NOMO-1 treated with DMSO at 0.1 percent for 48 hours (cell line): ENCODE measurements at regions not wholly inside any gene's neighbourhood (a gene's known extent, or its start where the extent isn't known, plus 50 kb on each side); places are given as distances from the start of the nearest gene placed in this dataset.

Experiments used
- DNase-seq: peaks from one replicate; lab custom pipeline; 2025; ENCODE audit not compliant: unreplicated experiment; lab: John Stamatoyannopoulos, UW

DNA sequence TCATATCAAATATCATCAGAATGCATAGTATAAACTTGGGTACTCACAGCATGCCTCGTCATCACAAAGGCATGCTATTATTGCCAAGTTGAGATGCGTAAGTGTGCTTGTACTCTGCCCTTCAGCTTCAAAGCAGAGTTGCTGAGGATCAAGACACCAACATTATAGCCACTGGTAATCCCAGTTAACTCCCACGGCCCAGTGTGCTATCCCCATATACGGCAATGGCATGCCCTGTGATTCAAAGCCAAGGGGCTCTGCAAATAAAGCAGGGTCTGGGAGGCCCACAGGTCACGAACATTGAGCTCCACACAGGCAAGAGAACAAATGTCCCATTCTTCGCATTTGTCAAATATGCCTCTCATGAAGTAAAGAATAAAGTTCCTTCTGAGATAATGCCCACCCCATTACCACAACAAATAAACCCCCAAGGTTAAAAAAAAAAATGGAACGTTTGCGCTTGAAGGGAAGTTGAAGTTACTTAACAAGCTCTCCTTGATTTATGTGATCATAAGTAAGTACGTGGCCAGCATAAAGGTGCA, 298.1 kb upstream of the NECTIN3 start:
- no peak for DNase-seq

GRCh38 chr3:110774496-110775265, 296.9 kb upstream of the NECTIN3 start:
- no peak for DNase-seq

GRCh38 chr3:110779581-110779980, 292.0 kb upstream of the NECTIN3 start:
- DNase-seq: no peak

DNA sequence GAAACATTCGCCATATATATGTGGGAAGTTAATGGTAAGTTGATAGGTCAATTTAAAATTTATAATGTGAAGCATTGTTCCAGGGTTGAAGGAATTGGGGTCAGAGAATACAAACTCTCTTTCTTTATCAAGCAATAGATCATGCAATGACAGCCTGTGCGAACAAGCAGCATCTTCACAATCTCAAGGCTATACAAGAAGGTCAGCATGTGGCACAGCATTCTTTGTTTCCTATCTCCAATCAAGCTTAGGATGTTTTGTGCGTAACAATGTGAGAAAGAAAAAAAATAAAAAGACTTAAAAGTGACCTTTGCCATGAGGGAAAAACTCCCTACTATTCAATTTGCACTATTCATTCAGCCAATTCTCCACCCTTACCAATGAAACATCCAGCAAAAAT, 288.1 kb upstream of the NECTIN3 start:
- DNase-seq: no peak

DNA sequence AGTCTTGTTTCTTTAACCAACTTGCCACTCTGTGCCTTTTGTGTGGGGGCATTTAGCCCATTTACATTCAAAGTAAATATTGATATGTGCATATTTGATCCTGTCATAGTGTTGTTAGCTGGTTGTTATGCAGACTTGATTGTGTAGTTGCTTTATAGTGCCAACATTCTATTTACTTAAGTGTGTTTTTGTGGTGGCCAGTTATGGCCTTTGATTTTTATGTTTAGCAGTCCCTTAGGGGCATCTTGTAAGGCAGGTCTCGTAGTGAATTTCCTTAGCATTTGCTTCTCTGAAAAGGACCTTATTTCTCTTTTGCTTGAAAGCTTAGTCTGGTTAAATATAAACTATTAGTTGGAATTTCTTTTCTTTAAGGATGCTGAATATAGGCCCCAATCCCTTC, 282.8 kb upstream of the NECTIN3 start:
- no peak for DNase-seq

- no peak for DNase-seq
Observed at GRCh38 chr3:110789315-110789714, 282.3 kb upstream of the NECTIN3 start.

- DNase-seq: no peak
Observed at GRCh38 chr3:110790631-110791030, 281.0 kb upstream of the NECTIN3 start.

- DNase-seq: no peak
Observed at GRCh38 chr3:110791995-110792686, 279.5 kb upstream of the NECTIN3 start.

GRCh38 chr3:110793611-110794010, 278.0 kb upstream of the NECTIN3 start:
- DNase-seq: no peak

- no peak for DNase-seq
Observed at GRCh38 chr3:110795163-110795562, 276.5 kb upstream of the NECTIN3 start.

DNA sequence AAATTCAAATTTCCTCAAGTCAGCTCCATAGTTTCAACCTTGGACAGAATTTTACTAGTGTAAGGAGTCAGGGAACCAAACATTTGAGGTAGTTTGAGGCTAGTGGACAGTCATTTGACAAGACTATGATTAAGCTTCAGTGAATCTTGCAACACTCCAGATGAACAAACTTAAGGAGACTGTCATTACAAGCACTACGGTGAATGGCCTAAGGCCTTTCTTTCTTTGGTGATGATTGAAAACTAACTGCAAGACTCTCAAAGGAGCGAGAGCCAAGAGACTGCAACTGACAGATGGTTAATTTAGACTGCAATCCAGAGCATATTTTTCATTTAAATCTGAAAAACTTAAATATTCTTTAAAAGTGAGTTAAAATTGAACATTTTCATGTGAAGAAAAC, 272.3 kb upstream of the NECTIN3 start:
- no peak for DNase-seq

DNA sequence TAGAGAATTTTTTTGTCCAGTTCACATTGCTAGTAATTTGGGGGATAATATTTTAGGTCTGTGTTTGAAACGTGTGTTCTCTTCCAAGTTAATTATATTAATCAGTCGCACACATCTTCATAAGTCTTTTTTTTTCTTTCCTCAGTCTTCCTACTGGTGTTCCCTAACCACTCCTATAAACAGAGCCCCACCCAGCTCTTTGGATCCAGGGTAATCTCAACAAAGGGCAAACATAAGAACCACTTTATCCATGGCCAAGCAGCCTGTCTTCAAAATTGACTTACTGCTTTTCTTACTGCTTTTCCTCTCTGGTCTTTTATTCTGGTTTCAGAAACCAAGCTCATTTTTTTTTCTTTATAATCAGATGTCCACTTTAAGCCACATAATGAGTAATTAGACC, 266.8 kb upstream of the NECTIN3 start:
- no peak for DNase-seq

DNA sequence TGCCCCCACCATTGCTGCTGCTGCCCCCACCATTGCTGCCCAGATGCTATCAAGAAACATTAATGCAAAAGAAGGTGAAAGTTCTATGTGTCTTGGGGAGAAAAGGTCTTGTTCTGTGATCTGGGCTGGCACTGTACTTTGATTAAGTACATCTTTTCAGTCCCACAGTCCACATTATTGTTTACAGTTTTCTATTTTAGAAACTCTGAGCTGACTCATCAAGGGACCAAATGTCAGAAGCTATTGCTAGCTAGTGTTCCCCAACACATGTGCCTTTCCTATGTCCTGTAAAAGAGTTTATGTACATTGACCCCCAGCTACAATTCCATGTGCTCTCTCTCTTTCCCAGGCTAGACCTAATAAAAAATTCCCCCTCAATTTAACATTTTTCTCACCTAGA, 264.7 kb upstream of the NECTIN3 start:
- DNase-seq: no peak

DNA sequence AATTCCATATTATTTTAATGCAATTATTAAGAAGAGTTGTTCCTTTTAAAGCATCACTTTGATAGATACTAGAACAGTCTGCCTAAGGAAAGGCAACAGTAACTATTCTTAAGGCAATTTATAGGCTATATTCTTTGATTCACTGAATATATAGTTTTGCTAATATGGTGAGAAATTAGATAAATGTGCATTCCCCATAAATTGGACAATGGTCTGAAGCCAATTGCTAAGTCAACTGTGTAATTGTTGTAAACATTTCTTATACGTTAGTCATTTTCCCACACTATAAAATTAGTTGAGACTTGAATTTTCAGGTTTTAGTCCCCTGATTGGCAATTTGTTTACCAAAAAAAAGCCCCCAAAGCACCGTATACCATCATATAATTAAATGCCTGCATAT, 263.0 kb upstream of the NECTIN3 start:
- no peak for DNase-seq

GRCh38 chr3:110810356-110810755, 261.3 kb upstream of the NECTIN3 start:
- no peak for DNase-seq

- no peak for DNase-seq
Observed at GRCh38 chr3:110811050-110811449, 260.6 kb upstream of the NECTIN3 start.

GRCh38 chr3:110813541-110813940, 258.1 kb upstream of the NECTIN3 start:
- DNase-seq: no peak

- DNase-seq: no peak
Observed at GRCh38 chr3:110814170-110815007, 257.2 kb upstream of the NECTIN3 start.

DNA sequence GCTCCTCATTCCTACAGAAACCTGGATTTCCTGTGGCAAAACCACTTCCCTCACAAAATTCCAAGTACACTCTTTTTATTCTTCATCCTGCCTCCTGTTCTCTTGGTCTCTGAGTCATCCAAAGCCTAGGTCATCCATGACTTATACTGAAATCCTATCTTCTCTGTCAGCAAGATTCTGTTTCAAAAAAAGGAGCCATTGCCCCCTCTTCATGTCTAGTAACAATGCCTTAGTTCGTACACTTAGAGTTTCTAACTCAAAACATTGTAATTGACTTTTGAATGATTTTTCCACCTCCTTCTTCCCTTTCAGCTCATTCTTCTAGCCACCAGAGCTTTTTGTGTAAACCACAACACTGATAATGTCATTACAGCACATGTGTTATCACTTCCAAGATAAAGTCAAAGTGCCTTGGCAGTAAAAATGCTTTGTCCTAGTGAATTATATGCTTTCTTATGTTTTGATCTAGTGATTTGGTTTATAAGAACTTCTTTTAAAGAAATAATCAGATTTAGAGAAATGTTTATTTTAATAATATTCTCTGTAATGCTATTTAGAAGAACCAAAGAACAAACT, 256.5 kb upstream of the NECTIN3 start:
- DNase-seq: no peak

- DNase-seq: no peak
Observed at GRCh38 chr3:110816008-110816407, 255.6 kb upstream of the NECTIN3 start.

DNA sequence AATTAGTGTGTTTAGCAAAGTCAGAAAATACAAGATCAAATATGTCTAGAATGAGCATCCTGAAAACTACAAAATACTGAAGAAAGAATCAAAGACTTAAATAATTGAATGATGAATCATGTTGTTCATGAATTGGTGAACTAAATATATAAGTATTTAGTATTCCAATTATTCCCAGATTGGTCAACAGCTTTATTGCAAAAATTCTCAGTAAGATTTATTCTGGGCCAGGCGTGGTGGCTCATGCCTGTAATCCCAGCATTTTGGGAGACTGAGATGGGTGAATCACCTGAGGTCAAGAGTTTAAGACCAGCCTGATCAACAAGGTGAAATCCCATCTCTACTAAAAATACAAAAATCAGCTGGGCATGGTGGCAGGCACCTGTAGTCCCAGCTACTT, 250.0 kb upstream of the NECTIN3 start:
- no peak for DNase-seq
